ENCODE measurements at regions not wholly inside any gene's neighbourhood (a gene's known extent, or its start where the extent isn't known, plus 50 kb on each side); places are given as distances from the start of the nearest gene placed in this dataset.

DNA sequence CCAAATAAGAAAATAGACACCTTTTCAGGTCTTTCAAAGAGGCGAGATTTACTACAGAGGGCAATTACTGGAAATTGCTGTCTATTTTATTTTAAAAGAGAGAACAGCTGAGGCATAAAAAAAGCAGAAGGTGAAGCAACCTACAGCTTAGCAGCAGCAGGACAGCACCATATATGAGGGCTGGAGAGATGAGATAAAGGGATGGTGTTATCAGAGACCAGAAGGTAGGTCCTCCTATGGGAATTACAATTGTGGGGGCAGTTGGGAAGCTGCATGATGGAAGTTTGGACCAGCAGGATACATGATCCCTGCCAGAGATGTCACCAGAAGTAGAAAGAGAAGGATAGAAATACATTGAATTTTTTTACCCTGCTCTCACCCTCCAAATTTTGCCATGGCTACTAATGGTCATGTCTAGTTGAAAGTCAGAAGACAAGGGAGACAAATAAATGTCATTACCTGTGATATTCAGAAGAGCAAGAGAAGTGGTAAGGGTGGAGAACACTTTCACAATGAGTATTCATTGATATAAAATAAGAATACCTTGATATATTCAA lies 77.2 kb upstream of the CALCR start:
- Histone ChIP-seq H2AFZ (ENCODE audit: low read depth, low read length) (no peak overlapping the region), H3K4me2 (ENCODE audit: insufficient read depth, low read length) (no peak overlapping the region), H3K36me3 (ENCODE audit: control insufficient read depth in 2 of 2, extremely low read depth in 1 of 2, insufficient read depth in 2 of 2, low read length in 2 of 2) (no peaks in the 10 kb centered on the region), H3K79me2 (ENCODE audit: control insufficient read depth, insufficient read depth, low read length) (no peaks in the 10 kb centered on the region), H3K9ac (replicated peaks; ENCODE audit: extremely low read depth, insufficient read depth, low read length) (no peak overlapping the region), H3K27ac (ENCODE audit: insufficient read depth, low read depth, low read length) (no peak overlapping the region), H3K4me3 (replicated peaks in 1 of 3; ENCODE audit: insufficient read depth in 1 of 3, low read depth in 1 of 3, low read length in 3 of 3) (no peak overlapping the region), H3K9me3 (replicated peaks; ENCODE audit: control insufficient read depth, insufficient read depth, low read length) (no peaks in the 10 kb centered on the region), H3K9me1 (replicated peaks; ENCODE audit: control insufficient read depth, extremely low read depth, insufficient read depth, low read length) (no peaks in the 10 kb centered on the region), H3K27me3 (ENCODE audit: control insufficient read depth in 2 of 2, insufficient read depth in 2 of 2, low read length in 2 of 2) (peaks cover 0 to 2% of the 10 kb centered on the region in 2 experiments), H3K4me1 (ENCODE audit: control insufficient read depth, extremely low read depth, insufficient read depth, low read length) (no peaks in the 10 kb centered on the region), H4K20me1 (replicated peaks; ENCODE audit: control insufficient read depth, extremely low read depth, insufficient read depth, low read length) (no peaks in the 10 kb centered on the region)
- ChIA-PET CTCF (no interaction called here), POLR2A (no interaction called here)
- DNase-seq (ENCODE audit: low read depth, low spot score) (no peak), FAIRE-seq (no peak)
- dilution Hi-C loops (cut with MboI; ENCODE audit: extremely low pct_ligation_motif_present, low sequenced_read_pairs): no loop called here
- no peak for TF ChIP-seq EZH2 (IDR thresholded peaks at IDR 0.05; ENCODE audit: borderline replicate concordance, low read depth, low read length, severe bottlenecking)
- TF ChIP-seq, protein P1, sequence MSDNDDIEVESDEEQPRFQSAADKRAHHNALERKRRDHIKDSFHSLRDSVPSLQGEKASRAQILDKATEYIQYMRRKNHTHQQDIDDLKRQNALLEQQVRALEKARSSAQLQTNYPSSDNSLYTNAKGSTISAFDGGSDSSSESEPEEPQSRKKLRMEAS (IDR thresholded peaks at IDR 0.05; ENCODE audit: insufficient read depth, insufficient read length): no peak
- no peak for TF ChIP-seq POLR2A (IDR thresholded peaks at IDR 0.05; ENCODE audit: low read depth, low read length)
- TF ChIP-seq, protein P2, sequence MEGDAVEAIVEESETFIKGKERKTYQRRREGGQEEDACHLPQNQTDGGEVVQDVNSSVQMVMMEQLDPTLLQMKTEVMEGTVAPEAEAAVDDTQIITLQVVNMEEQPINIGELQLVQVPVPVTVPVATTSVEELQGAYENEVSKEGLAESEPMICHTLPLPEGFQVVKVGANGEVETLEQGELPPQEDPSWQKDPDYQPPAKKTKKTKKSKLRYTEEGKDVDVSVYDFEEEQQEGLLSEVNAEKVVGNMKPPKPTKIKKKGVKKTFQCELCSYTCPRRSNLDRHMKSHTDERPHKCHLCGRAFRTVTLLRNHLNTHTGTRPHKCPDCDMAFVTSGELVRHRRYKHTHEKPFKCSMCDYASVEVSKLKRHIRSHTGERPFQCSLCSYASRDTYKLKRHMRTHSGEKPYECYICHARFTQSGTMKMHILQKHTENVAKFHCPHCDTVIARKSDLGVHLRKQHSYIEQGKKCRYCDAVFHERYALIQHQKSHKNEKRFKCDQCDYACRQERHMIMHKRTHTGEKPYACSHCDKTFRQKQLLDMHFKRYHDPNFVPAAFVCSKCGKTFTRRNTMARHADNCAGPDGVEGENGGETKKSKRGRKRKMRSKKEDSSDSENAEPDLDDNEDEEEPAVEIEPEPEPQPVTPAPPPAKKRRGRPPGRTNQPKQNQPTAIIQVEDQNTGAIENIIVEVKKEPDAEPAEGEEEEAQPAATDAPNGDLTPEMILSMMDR (IDR thresholded peaks at IDR 0.05; ENCODE audit: extremely low read depth in 1 of 2, insufficient read depth in 1 of 2, low read depth in 1 of 2, low read length in 2 of 2): no peak
- no peak for TF ChIP-seq FOS (IDR thresholded peaks at IDR 0.05; ENCODE audit: borderline replicate concordance, insufficient read depth, low read length)
- no peak for TF ChIP-seq MYC (IDR thresholded peaks at IDR 0.05; ENCODE audit: low read depth, low read length)
- no peak for TF ChIP-seq JUN (IDR thresholded peaks at IDR 0.05; ENCODE audit: borderline replicate concordance, insufficient read depth, insufficient read length, low read depth)
- no peak for TF ChIP-seq GATA2 (IDR thresholded peaks at IDR 0.05; ENCODE audit: insufficient read depth, insufficient read length, low read depth, low read length)
- no peak for TF ChIP-seq POLR2AphosphoS5 (IDR thresholded peaks at IDR 0.05; ENCODE audit: insufficient read depth, low read depth, low read length)
- intact Hi-C loops (cut with micrococcal nuclease): no loop called here
- no TSS peak for BruUV-seq (replicated peaks)

Measured in endothelial cell of umbilical vein (primary cell).